HL-60 (cell line): ENCODE measurements at regions not wholly inside any gene's neighbourhood (a gene's known extent, or its start where the extent isn't known, plus 50 kb on each side); places are given as distances from the start of the nearest gene placed in this dataset.

Experiments
- CTCF ChIP-seq: IDR thresholded peaks from one replicate; pipeline ENCODE4 v1.5.1; 2011; ENCODE audit warnings: low read length, control low read depth, inconsistent platforms; ENCODE audit not compliant: insufficient read depth
- GABPA ChIP-seq: IDR thresholded peaks from 2 replicates; pipeline ENCODE4 v1.6.1; 2012; ENCODE audit warnings: low read depth
- POLR2AphosphoS5 ChIP-seq: IDR thresholded peaks from 2 replicates; pipeline ENCODE4 v1.6.1; 2012; ENCODE audit warnings: low read depth
- REST ChIP-seq: IDR thresholded peaks from 2 replicates; pipeline ENCODE4 v1.6.1; 2012; ENCODE audit warnings: low read depth; ENCODE audit not compliant: insufficient replicate concordance
- SPI1 ChIP-seq: IDR thresholded peaks from 2 replicates; pipeline ENCODE4 v1.6.1; 2012; ENCODE audit warnings: low read depth, mild to moderate bottlenecking, borderline replicate concordance

DNA sequence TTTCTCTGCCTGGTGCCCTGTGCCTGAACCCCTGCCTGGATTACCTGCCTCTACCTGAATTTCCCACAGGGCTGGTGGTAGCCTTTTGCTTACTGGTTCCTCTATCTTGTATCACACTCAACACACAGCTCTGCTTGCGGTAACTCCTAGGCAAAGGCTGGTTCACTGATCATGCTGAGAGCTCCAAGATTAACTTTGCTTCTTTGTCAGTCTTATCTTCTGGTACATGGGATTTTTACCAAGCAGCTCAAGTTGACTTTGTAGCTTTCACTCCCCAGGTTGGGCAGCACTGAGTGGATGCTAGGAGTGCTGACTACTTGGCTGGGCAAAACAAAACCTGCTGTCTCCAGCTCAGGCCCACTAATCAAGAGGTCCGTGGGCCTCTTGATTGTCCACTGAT is 145.9 kb upstream of the GLRA1 start:
- TF ChIP-seq CTCF (no peak), REST (no peak), POLR2AphosphoS5 (no peak), GABPA (no peak), SPI1 (no peak)
